ENCODE measurements at regions not wholly inside any gene's neighbourhood (a gene's known extent, or its start where the extent isn't known, plus 50 kb on each side); places are given as distances from the start of the nearest gene placed in this dataset.

- no peak for TF ChIP-seq CTCF (IDR thresholded peaks at IDR 0.05; ENCODE audit: poor library complexity)
- no peak for TF ChIP-seq EZH2 (IDR thresholded peaks at IDR 0.05; ENCODE audit: borderline replicate concordance)
- no peak for TF ChIP-seq EZH2phosphoT487 (IDR thresholded peaks at IDR 0.05; ENCODE audit: low read depth, severe bottlenecking, unreplicated experiment)
Observed at GRCh38 chr13:108527844-108528243, 101.6 kb upstream of the MYO16 start.
